ENCODE measurements at regions not wholly inside any gene's neighbourhood (a gene's known extent, or its start where the extent isn't known, plus 50 kb on each side); places are given as distances from the start of the nearest gene placed in this dataset.

DNA sequence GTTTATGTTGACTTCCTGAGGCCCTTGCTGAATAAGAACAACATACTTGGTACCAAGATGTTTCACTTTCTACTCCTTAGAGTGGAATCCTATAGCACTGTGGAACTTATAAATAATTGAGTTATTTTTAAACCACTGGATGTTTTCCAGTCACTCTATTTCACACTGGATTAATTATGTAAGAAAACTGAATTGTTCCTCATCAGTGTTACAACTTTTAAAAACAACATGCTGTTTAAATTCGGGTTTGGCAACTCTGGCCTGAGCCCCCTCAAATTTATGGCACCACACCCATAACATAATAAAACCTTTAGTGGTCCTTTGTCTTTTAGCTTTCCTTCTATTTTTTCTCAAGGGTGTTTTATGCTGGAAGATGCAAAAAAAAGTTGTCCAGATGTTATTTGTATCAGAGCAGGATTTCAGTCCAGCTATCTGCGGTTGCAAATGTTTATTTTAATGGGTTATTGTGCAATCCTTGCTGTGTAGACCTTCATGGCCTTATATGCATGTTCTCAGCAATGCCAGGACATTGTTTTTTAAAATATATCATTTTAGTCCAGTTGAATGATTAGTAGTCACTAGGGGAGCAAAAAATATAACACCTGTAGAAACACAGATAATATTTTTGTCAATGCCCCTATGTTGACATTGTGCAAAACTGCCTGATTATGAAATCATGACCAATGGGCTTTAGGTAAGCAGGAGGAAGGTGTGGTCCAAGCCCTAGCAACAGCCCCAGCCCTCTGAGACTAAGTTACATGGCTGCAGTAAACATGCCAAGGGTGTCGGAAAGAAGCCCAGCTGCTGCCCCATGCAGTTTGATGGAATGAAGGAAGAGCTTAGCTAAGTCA lies 638.0 kb upstream of the ZEB2 start:
- Histone ChIP-seq H3K27ac (ENCODE audit: low read depth, low read length) (no peak overlapping the region), H3K36me3 (ENCODE audit: control insufficient read depth, insufficient read depth, low read length) (no peaks in the 10 kb centered on the region), H3K4me1 (ENCODE audit: control insufficient read depth, insufficient read depth, low read length) (no peaks in the 10 kb centered on the region), H3K27me3 (ENCODE audit: control insufficient read depth, insufficient read depth, low read length) (no peaks in the 10 kb centered on the region), H3K9me3 (ENCODE audit: control insufficient read depth, insufficient read depth, low read length) (no peaks in the 10 kb centered on the region), H3K4me3 (ENCODE audit: low read depth, low read length) (no peak overlapping the region), H3K9ac (ENCODE audit: low read depth, low read length) (no peak overlapping the region)

DNA sequence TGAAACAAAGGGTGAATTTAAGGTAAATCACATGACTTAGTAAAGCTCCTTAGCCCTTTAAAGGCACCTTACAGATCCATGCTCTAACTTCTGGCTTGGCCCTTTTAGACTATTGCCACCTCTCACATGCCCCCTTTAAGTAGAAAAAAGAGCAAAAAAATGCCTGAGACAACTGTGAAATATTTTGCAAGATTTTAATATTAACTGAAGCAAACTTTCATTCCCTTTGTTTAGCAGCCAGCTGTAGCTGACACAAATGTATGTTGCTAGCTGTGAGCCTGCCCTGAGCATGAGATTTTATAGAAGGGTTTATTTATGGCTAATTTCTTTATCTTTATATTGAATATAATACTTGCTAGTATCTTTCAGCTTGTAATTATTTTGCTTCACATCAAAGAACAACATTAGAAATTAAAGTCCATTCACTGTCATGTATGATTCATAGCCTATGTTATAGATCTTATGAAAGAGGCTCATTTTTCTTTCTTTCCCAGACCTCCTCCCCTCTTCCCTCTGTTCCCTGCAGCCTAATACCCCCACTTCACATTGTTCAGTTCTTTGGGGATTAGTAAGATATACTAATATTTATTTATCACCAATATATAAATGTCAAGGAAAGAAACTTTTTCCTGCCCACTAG lies 637.2 kb upstream of the ZEB2 start:
- H3K27ac ChIP-seq (ENCODE audit: low read depth, low read length), result no peak overlapping the region
- no peak overlapping the region for H3K9ac ChIP-seq (ENCODE audit: low read depth, low read length)
- H3K36me3 ChIP-seq (ENCODE audit: control insufficient read depth, insufficient read depth, low read length), result no peaks in the 10 kb centered on the region
- H3K9me3 ChIP-seq (ENCODE audit: control insufficient read depth, insufficient read depth, low read length), result no peaks in the 10 kb centered on the region
- no peaks in the 10 kb centered on the region for H3K27me3 ChIP-seq (ENCODE audit: control insufficient read depth, insufficient read depth, low read length)
- no peak overlapping the region for H3K4me3 ChIP-seq (ENCODE audit: low read depth, low read length)
- H3K4me1 ChIP-seq (ENCODE audit: control insufficient read depth, insufficient read depth, low read length), result no peaks in the 10 kb centered on the region

DNA sequence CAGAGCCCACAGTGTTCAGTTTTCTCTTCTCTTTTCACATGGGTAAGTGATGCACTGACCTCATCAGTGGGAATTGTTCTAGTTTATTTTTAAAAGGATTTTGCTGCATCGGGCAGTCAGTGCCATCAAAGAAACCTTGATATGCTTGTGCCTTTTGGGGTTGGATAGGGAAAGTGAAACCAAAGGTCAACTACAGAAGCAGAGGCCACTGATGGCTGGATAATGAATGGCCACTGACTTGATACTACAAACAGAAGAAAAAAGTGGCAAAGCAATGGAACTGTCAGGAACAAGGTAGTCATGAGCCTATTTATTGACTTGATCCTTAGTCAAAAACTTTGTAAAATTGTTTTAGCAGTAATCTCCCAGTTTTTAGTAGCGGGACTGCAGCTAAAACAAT lies 636.3 kb upstream of the ZEB2 start:
- Histone ChIP-seq H3K27me3 (ENCODE audit: control insufficient read depth, insufficient read depth, low read length) (no peaks in the 10 kb centered on the region), H3K9ac (ENCODE audit: low read depth, low read length) (no peak overlapping the region), H3K4me3 (ENCODE audit: low read depth, low read length) (no peak overlapping the region), H3K27ac (ENCODE audit: low read depth, low read length) (no peak overlapping the region), H3K9me3 (ENCODE audit: control insufficient read depth, insufficient read depth, low read length) (no peaks in the 10 kb centered on the region), H3K36me3 (ENCODE audit: control insufficient read depth, insufficient read depth, low read length) (no peaks in the 10 kb centered on the region), H3K4me1 (ENCODE audit: control insufficient read depth, insufficient read depth, low read length) (no peaks in the 10 kb centered on the region)

GRCh38 chr2:145155196-145155595 lies 635.3 kb upstream of the ZEB2 start:
- Histone ChIP-seq H3K4me1 (ENCODE audit: control insufficient read depth, insufficient read depth, low read length) (no peaks in the 10 kb centered on the region), H3K27me3 (ENCODE audit: control insufficient read depth, insufficient read depth, low read length) (no peaks in the 10 kb centered on the region), H3K27ac (ENCODE audit: low read depth, low read length) (no peak overlapping the region), H3K9ac (ENCODE audit: low read depth, low read length) (no peak overlapping the region), H3K36me3 (ENCODE audit: control insufficient read depth, insufficient read depth, low read length) (no peaks in the 10 kb centered on the region), H3K9me3 (ENCODE audit: control insufficient read depth, insufficient read depth, low read length) (no peaks in the 10 kb centered on the region), H3K4me3 (ENCODE audit: low read depth, low read length) (no peak overlapping the region)

GRCh38 chr2:145154731-145155130 lies 634.8 kb upstream of the ZEB2 start:
- H3K27ac ChIP-seq (ENCODE audit: low read depth, low read length), result no peak overlapping the region
- H3K9me3 ChIP-seq (ENCODE audit: control insufficient read depth, insufficient read depth, low read length), result no peaks in the 10 kb centered on the region
- no peaks in the 10 kb centered on the region for H3K27me3 ChIP-seq (ENCODE audit: control insufficient read depth, insufficient read depth, low read length)
- no peaks in the 10 kb centered on the region for H3K36me3 ChIP-seq (ENCODE audit: control insufficient read depth, insufficient read depth, low read length)
- H3K9ac ChIP-seq (ENCODE audit: low read depth, low read length), result no peak overlapping the region
- no peak overlapping the region for H3K4me3 ChIP-seq (ENCODE audit: low read depth, low read length)
- H3K4me1 ChIP-seq (ENCODE audit: control insufficient read depth, insufficient read depth, low read length), result no peaks in the 10 kb centered on the region

DNA sequence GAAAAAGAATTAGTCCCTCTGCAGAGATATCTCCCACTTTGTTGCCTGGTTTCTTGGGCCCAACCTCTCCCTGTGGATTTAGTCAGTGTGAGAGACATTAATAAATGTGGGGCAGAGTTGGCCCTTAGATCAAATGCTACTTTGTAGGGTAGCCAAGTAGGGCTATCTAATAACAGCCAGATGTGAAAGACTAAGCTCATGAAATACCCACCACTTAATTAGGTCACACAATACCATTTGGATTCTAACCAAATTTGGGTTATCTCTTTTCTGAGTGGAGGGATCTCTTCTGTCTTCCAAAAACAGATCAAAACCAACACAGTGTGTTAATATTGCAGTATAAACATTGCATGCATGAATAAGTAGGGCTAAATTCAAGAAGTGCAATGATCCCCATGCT lies 626.8 kb upstream of the ZEB2 start:
- no peaks in the 10 kb centered on the region for H3K4me1 ChIP-seq (ENCODE audit: control insufficient read depth, insufficient read depth, low read length)
- no peaks in the 10 kb centered on the region for H3K36me3 ChIP-seq (ENCODE audit: control insufficient read depth, insufficient read depth, low read length)
- no peaks in the 10 kb centered on the region for H3K9me3 ChIP-seq (ENCODE audit: control insufficient read depth, insufficient read depth, low read length)
- no peak overlapping the region for H3K4me3 ChIP-seq (ENCODE audit: low read depth, low read length)
- no peak overlapping the region for H3K27ac ChIP-seq (ENCODE audit: low read depth, low read length)
- no peak overlapping the region for H3K9ac ChIP-seq (ENCODE audit: low read depth, low read length)
- no peaks in the 10 kb centered on the region for H3K27me3 ChIP-seq (ENCODE audit: control insufficient read depth, insufficient read depth, low read length)

- no peaks in the 10 kb centered on the region for H3K36me3 ChIP-seq (ENCODE audit: control insufficient read depth, insufficient read depth, low read length)
- H3K9me3 ChIP-seq (ENCODE audit: control insufficient read depth, insufficient read depth, low read length), result no peaks in the 10 kb centered on the region
- no peak overlapping the region for H3K4me3 ChIP-seq (ENCODE audit: low read depth, low read length)
- H3K27ac ChIP-seq (ENCODE audit: low read depth, low read length), result no peak overlapping the region
- H3K27me3 ChIP-seq (ENCODE audit: control insufficient read depth, insufficient read depth, low read length), result no peaks in the 10 kb centered on the region
- H3K4me1 ChIP-seq (ENCODE audit: control insufficient read depth, insufficient read depth, low read length), result no peaks in the 10 kb centered on the region
- no peak overlapping the region for H3K9ac ChIP-seq (ENCODE audit: low read depth, low read length)
Observed at GRCh38 chr2:145144131-145144728, 624.3 kb upstream of the ZEB2 start.

DNA sequence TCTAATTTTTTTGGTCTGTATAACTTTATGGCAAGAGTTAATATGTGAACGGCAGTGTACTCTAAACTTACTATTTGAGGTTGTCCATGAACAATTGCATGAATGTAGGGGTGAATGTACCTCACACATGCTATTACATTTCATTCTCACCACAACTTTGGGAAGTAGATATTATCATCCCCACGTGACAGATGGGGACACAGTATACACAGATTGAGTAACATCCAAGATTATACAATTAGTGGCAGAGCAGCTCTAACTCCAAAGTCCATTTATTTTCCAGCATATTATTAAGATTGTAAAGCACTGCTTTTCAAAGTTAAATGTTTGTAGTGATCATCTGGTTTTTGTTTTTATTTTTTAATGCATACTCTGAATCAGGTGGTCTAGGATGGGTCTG lies 622.1 kb upstream of the ZEB2 start:
- Histone ChIP-seq H3K9me3 (ENCODE audit: control insufficient read depth, insufficient read depth, low read length) (no peaks in the 10 kb centered on the region), H3K4me1 (ENCODE audit: control insufficient read depth, insufficient read depth, low read length) (no peaks in the 10 kb centered on the region), H3K36me3 (ENCODE audit: control insufficient read depth, insufficient read depth, low read length) (no peaks in the 10 kb centered on the region), H3K27me3 (ENCODE audit: control insufficient read depth, insufficient read depth, low read length) (no peaks in the 10 kb centered on the region), H3K27ac (ENCODE audit: low read depth, low read length) (no peak overlapping the region), H3K4me3 (ENCODE audit: low read depth, low read length) (no peak overlapping the region), H3K9ac (ENCODE audit: low read depth, low read length) (no peak overlapping the region)

DNA sequence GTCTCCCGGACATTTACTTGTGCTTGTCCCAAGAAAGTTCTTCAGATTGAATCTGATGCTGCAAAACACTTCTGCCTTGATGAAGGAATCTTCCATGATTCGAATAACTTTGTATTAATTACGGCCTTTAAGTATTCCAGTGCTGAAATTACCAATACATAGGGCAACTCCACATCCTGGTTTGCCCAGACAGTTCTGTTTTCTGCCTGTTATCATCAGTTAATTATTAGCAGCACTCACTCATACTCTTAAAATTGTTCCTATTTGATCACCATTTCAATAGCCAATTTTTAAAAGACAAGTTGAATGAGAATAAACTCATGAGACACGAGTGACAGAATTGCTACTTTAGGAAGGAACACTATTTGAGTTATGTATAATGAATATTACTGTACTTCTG lies 620.7 kb upstream of the ZEB2 start:
- H3K4me1 ChIP-seq (ENCODE audit: control insufficient read depth, insufficient read depth, low read length), result no peaks in the 10 kb centered on the region
- no peaks in the 10 kb centered on the region for H3K27me3 ChIP-seq (ENCODE audit: control insufficient read depth, insufficient read depth, low read length)
- H3K36me3 ChIP-seq (ENCODE audit: control insufficient read depth, insufficient read depth, low read length), result no peaks in the 10 kb centered on the region
- H3K9me3 ChIP-seq (ENCODE audit: control insufficient read depth, insufficient read depth, low read length), result no peaks in the 10 kb centered on the region
- H3K4me3 ChIP-seq (ENCODE audit: low read depth, low read length), result no peak overlapping the region
- H3K9ac ChIP-seq (ENCODE audit: low read depth, low read length), result no peak overlapping the region
- H3K27ac ChIP-seq (ENCODE audit: low read depth, low read length), result no peak overlapping the region

GRCh38 chr2:145138626-145139025 lies 618.7 kb upstream of the ZEB2 start:
- H3K4me3 ChIP-seq (ENCODE audit: low read depth, low read length), result no peak overlapping the region
- no peaks in the 10 kb centered on the region for H3K36me3 ChIP-seq (ENCODE audit: control insufficient read depth, insufficient read depth, low read length)
- no peak overlapping the region for H3K9ac ChIP-seq (ENCODE audit: low read depth, low read length)
- H3K4me1 ChIP-seq (ENCODE audit: control insufficient read depth, insufficient read depth, low read length), result no peaks in the 10 kb centered on the region
- H3K9me3 ChIP-seq (ENCODE audit: control insufficient read depth, insufficient read depth, low read length), result no peaks in the 10 kb centered on the region
- H3K27ac ChIP-seq (ENCODE audit: low read depth, low read length), result no peak overlapping the region
- H3K27me3 ChIP-seq (ENCODE audit: control insufficient read depth, insufficient read depth, low read length), result no peaks in the 10 kb centered on the region

DNA sequence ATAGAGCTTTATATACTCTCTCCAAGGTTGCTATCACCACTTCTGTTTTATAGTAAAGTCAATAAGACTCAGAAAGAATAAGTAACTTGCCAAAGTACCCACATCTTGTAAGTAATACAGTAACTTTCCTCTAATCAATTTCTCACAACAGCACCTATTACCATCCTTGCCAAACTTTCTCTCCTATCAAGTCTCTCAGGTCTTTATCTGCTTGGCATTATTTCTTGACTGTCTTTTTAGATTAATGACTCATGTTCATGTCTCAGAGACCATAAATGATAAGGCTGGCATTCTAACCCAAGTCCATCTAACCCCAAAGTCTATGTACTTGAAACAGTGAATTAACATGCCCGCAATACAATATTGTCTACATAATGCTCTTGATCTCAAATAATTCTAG lies 618.0 kb upstream of the ZEB2 start:
- no peak overlapping the region for H3K9ac ChIP-seq (ENCODE audit: low read depth, low read length)
- no peaks in the 10 kb centered on the region for H3K36me3 ChIP-seq (ENCODE audit: control insufficient read depth, insufficient read depth, low read length)
- no peak overlapping the region for H3K4me3 ChIP-seq (ENCODE audit: low read depth, low read length)
- no peaks in the 10 kb centered on the region for H3K4me1 ChIP-seq (ENCODE audit: control insufficient read depth, insufficient read depth, low read length)
- H3K27ac ChIP-seq (ENCODE audit: low read depth, low read length), result no peak overlapping the region
- H3K27me3 ChIP-seq (ENCODE audit: control insufficient read depth, insufficient read depth, low read length), result no peaks in the 10 kb centered on the region
- no peaks in the 10 kb centered on the region for H3K9me3 ChIP-seq (ENCODE audit: control insufficient read depth, insufficient read depth, low read length)

Measured in HUES48 (cell line).